K562 (cell line): ENCODE measurements at regions not wholly inside any gene's neighbourhood (a gene's known extent, or its start where the extent isn't known, plus 50 kb on each side); places are given as distances from the start of the nearest gene placed in this dataset.

Experiments
- ATAC-seq: fragments of 200-7000 bp; cut with Tn5 transposase; 3 replicates; pipeline ENCODE4 v1.9.1; 2020; ENCODE audit warnings: moderate library complexity
- BruUV-seq: library from RNA; stranded (reverse); fragments of 400-500 nt; replicated peaks from 2 replicates; lab custom pipeline; 2021; lab: Mats Ljungman, UMichigan
- CTCF ChIA-PET: fragments of 300-600 bp; formaldehyde crosslinking; extraction: SDS; loops from one replicate; lab custom pipeline; 2021; ENCODE audit warnings: low intra/inter-chr PET ratio; lab: Yijun Ruan, JAX
- POLR2A ChIA-PET: fragments of 300-600, 350-650 bp; sonication (Branson Sonifier 250); formaldehyde crosslinking; extraction: SDS; loops from one replicate; lab custom pipeline; 2021; ENCODE audit warnings: antibody characterized with exemption, inconsistent platforms; lab: Yijun Ruan, JAX
- DNase-seq, 4 experiments: peaks; one replicate each; pipeline versions ENCODE4 v3.0.0 to v3.0.0-alpha.2; 2011 to 2018; ENCODE audit warnings: low spot score in 3 of 4, mixed read lengths in 3 of 4; ENCODE audit errors: extremely low read depth in 1 of 4
- FAIRE-seq: peaks from 2 replicates; lab custom pipeline; 2011; peaks lifted over from hg19 to GRCh38; lab: Jason Lieb, UNC
- H2AFZ ChIP-seq: 2 replicates; pipeline ENCODE4 v1.6.0; 2011; ENCODE audit warnings: low read depth, low read length, control low read depth, inconsistent platforms
- H3K27ac ChIP-seq: fragments of 200-600 bp; 3 replicates; pipeline ENCODE4 v1.8.0; 2011; ENCODE audit warnings: low read depth, mild to moderate bottlenecking, control low read depth, inconsistent platforms, low read length, moderate library complexity, mixed read lengths; ENCODE audit errors: extremely low read depth
- H3K27me3 ChIP-seq, 2 experiments: fragments of 300-600 bp in 1 of 2; 2 replicates in 1 of 2; 3 replicates in 1 of 2; pipeline versions ENCODE4 v1.6.0 to v1.8.0; 2011; ENCODE audit warnings: inconsistent platforms in 2 of 2, low read length in 2 of 2, mild to moderate bottlenecking in 1 of 2, mixed read lengths in 1 of 2, moderate library complexity in 1 of 2; ENCODE audit not compliant: control insufficient read depth in 2 of 2, insufficient read depth in 2 of 2
- H3K36me3 ChIP-seq: fragments of 300-600 bp; 3 replicates; pipeline ENCODE4 v1.8.0; 2011; ENCODE audit warnings: mild to moderate bottlenecking, low read length, inconsistent platforms; ENCODE audit not compliant: control insufficient read depth, insufficient read depth
- H3K4me1 ChIP-seq, 2 experiments: fragments of 200-600 bp in 1 of 2; replicated peaks in 1 of 2; 2 replicates in 1 of 2; 3 replicates in 1 of 2; pipeline versions ENCODE4 v1.5.1 to v1.8.0; 2011; ENCODE audit warnings: inconsistent platforms in 2 of 2, low read length in 2 of 2, mild to moderate bottlenecking in 1 of 2, mixed read lengths in 1 of 2, moderate library complexity in 1 of 2; ENCODE audit not compliant: control insufficient read depth in 2 of 2, insufficient read depth in 2 of 2
- H3K4me2 ChIP-seq: 2 replicates; pipeline ENCODE4 v1.6.1; 2011; ENCODE audit warnings: low read length, control low read depth, inconsistent platforms, mixed read lengths; ENCODE audit not compliant: insufficient read depth
- H3K4me3 ChIP-seq: fragments of 200-600 bp; sonication (generic), shearing (Covaris generic); 2 replicates; pipeline ENCODE4 v1.5.1; 2016; ENCODE audit warnings: control low read depth, inconsistent platforms
- H3K79me2 ChIP-seq: fragments of 200-600 bp; 3 replicates; pipeline ENCODE4 v1.8.0; 2011; ENCODE audit warnings: low read length, inconsistent platforms; ENCODE audit not compliant: control insufficient read depth, insufficient read depth
- H3K9ac ChIP-seq, 2 experiments: 2 replicates each; pipeline versions ENCODE4 v1.6.0 to v1.6.1; 2011; ENCODE audit warnings: low read depth in 2 of 2, low read length in 2 of 2, control low read depth in 1 of 2, inconsistent platforms in 1 of 2, mild to moderate bottlenecking in 1 of 2, mixed read lengths in 1 of 2; ENCODE audit not compliant: insufficient read depth in 1 of 2
- H3K9me1 ChIP-seq: one replicate; pipeline ENCODE4 v1.6.0; 2011; ENCODE audit warnings: inconsistent platforms, mild to moderate bottlenecking, low read length, moderate library complexity; ENCODE audit not compliant: control insufficient read depth, insufficient read depth
- H3K9me3 ChIP-seq: replicated peaks from 2 replicates; pipeline ENCODE4 v1.5.1; 2011; ENCODE audit warnings: low read depth, low read length, inconsistent platforms; ENCODE audit not compliant: control insufficient read depth, insufficient read depth
- H4K20me1 ChIP-seq: replicated peaks from 2 replicates; pipeline ENCODE4 v1.6.1; 2011; ENCODE audit warnings: low read length, inconsistent platforms, mixed read lengths; ENCODE audit not compliant: control insufficient read depth, insufficient read depth
- CCNT2 ChIP-seq: IDR thresholded peaks from 2 replicates; pipeline ENCODE4 v1.6.1; 2011; ENCODE audit warnings: borderline replicate concordance, low read depth, mild to moderate bottlenecking, moderate library complexity, mixed read lengths, low read length; ENCODE audit not compliant: insufficient read length; ENCODE audit errors: extremely low read depth
- EWSR1 ChIP-seq: fragments of 450-650 bp; IDR thresholded peaks from 2 replicates; pipeline ENCODE4 v1.6.1; 2018; ENCODE audit warnings: borderline replicate concordance, mild to moderate bottlenecking, low read depth, moderate library complexity; ENCODE audit not compliant: partially characterized antibody
- FOXO4 ChIP-seq: fragments of 450-650 bp; formaldehyde crosslinking; IDR thresholded peaks from 2 replicates; pipeline ENCODE4 v1.4.0; 2020; ENCODE audit warnings: mild to moderate bottlenecking, moderate library complexity
- GATA2 ChIP-seq: sonication (generic); formaldehyde crosslinking; IDR thresholded peaks from 2 replicates; pipeline ENCODE4 v1.4.0; 2020; ENCODE audit warnings: mild to moderate bottlenecking, missing genetic modification reagents
- KAT7 ChIP-seq: sonication (generic); formaldehyde crosslinking; IDR thresholded peaks from 2 replicates; pipeline ENCODE4 v1.8.0; 2022; ENCODE audit warnings: missing genetic modification reagents, mild to moderate bottlenecking, borderline replicate concordance
- MTA3 ChIP-seq: fragments of 450-650 bp; formaldehyde crosslinking; IDR thresholded peaks from 2 replicates; pipeline ENCODE4 v1.6.1; 2017; ENCODE audit warnings: mild to moderate bottlenecking, borderline replicate concordance
- NFIX ChIP-seq: fragments of 250-450 bp; sonication (Bioruptor Pico); IDR thresholded peaks from 2 replicates; pipeline ENCODE4 v1.4.0; 2020; ENCODE audit warnings: low read depth, mild to moderate bottlenecking, moderate library complexity
- POLR2AphosphoS5 ChIP-seq: IDR thresholded peaks from 2 replicates; pipeline ENCODE4 v1.6.1; 2011; ENCODE audit warnings: mild to moderate bottlenecking, low read depth, low read length, moderate library complexity; ENCODE audit not compliant: control insufficient read depth, insufficient read depth
- SRSF7 ChIP-seq: fragments of 200-400 bp; formaldehyde crosslinking; optimal IDR thresholded peaks from 2 replicates; pipeline ENCODE3; 2017; ENCODE audit warnings: mild to moderate bottlenecking, low read depth, low read length
- XRCC5 ChIP-seq: fragments of 200-400 bp; formaldehyde crosslinking; IDR thresholded peaks from 2 replicates; pipeline ENCODE4 v1.6.1; 2017; ENCODE audit warnings: low read depth, mild to moderate bottlenecking, low read length
- ZNF121 ChIP-seq: sonication (generic); formaldehyde crosslinking; conservative IDR thresholded peaks from 2 replicates; pipeline ENCODE4 v1.8.0; 2022; ENCODE audit warnings: missing genetic modification reagents
- ZNF143 ChIP-seq: sonication (generic); formaldehyde crosslinking; IDR thresholded peaks from 2 replicates; pipeline ENCODE4 v1.9.0; 2022; ENCODE audit warnings: mild to moderate bottlenecking, missing genetic modification reagents
- WGBS: fragments of 100-300 bp; shearing (Covaris generic); methylation state at CpG from one replicate; pipeline ENCODE4 v1.1.6; 2016; ENCODE audit warnings: low coverage, mixed read lengths; ENCODE audit not compliant: insufficient coverage; ENCODE audit errors: missing lambda C conversion rate; 5-methylcytosine and 5-hydroxymethylcytosine counted together
- in situ Hi-C: fragments of 300-500 bp; cut with MboI; formaldehyde crosslinking; loops from 4 replicates; pipeline ENCODE4 v1.15.0; 2018; ENCODE audit warnings: inconsistent platforms, mixed read lengths
- intact Hi-C: fragments of 100-400 bp; cut with micrococcal nuclease; formaldehyde crosslinking; loops from 2 replicates; pipeline ENCODE4 v1.14.2; 2022
- TF ChIP-seq, protein P1 (sequence below): IDR thresholded peaks from 2 replicates; pipeline ENCODE4 v1.6.1; 2011; ENCODE audit not compliant: insufficient read length; ENCODE audit errors: extremely low read depth
- TF ChIP-seq, protein P2 (sequence below): fragments of 450-650 bp; formaldehyde crosslinking; IDR thresholded peaks from 2 replicates; pipeline ENCODE4 v1.4.0; 2022; ENCODE audit warnings: mild to moderate bottlenecking, moderate library complexity
- TF ChIP-seq, protein P3 (sequence below): fragments of 150-350 bp; conservative IDR thresholded peaks from 2 replicates; pipeline ENCODE4 v1.6.1; 2014; ENCODE audit warnings: low read length

DNA sequence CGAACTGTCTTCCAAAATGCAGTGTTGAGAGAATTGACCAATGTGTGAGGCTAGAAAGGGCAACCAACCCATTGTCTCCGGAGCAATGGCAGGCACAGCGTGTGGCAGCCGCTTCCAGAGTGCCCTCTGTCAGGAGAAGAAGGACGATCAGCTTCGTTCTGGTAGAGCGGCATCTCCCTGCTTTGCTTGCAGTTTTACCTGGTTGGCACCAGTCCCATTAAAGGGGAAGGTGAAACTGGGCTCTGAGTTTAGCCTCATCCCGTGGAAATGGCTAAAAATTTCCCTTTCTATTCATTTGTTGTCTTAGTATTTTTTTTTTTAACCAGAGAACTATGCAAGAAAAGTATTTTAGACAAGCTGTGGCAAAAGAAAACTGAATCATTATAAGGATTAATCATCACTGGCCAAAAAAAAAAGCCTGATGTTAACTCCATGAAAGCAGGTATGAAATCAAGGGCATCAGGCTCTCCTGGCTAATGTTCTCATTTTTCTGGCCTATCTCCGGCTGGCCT is 81.5 kb upstream of the SLC7A1 start:
- intact Hi-C loops, result no loop called here
- no peak overlapping the region for H2AFZ ChIP-seq
- H3K9me1 ChIP-seq, result no peaks in the 10 kb centered on the region
- CTCF ChIA-PET, result no interaction called here
- H3K79me2 ChIP-seq, result no peaks in the 10 kb centered on the region
- no peaks in the 10 kb centered on the region; the same call in 1 of the 2 replicates for H4K20me1 ChIP-seq
- in situ Hi-C loops, result no loop called here
- no peaks in the 10 kb centered on the region for H3K36me3 ChIP-seq
- no peak overlapping the region for H3K9ac ChIP-seq
- H3K9me3 ChIP-seq, result no peaks in the 10 kb centered on the region
- POLR2A ChIA-PET, result no interaction called here
- H3K27me3 ChIP-seq, result peaks cover 0 to 11% of the 10 kb centered on the region in 2 experiments; a peak in 2 of 5 replicates
- no TSS peak for BruUV-seq
- WGBS, result 0% methylated on average over 9 of the region's 9 CpGs
- ATAC-seq (no peak), FAIRE-seq (no peak), DNase-seq (no peak)
- no peak overlapping the region for H3K4me2 ChIP-seq
- no peak overlapping the region for H3K27ac ChIP-seq
- H3K4me3 ChIP-seq, result no peak overlapping the region
- no peaks in the 10 kb centered on the region for H3K4me1 ChIP-seq
- TF ChIP-seq MTA3 (no peak), KAT7 (no peak), NFIX (CRISPR knock-in tag) (no peak), XRCC5 (no peak), GATA2 (CRISPR knock-in tag) (no peak), ZNF121 (CRISPR knock-in tag) (no peak), EWSR1 (no peak), CCNT2 (no peak), SRSF7 (no peak), POLR2AphosphoS5 (no peak), FOXO4 (CRISPR knock-in tag) (no peak), ZNF143 (CRISPR knock-in tag) (no peak)
- TF ChIP-seq, protein P1, sequence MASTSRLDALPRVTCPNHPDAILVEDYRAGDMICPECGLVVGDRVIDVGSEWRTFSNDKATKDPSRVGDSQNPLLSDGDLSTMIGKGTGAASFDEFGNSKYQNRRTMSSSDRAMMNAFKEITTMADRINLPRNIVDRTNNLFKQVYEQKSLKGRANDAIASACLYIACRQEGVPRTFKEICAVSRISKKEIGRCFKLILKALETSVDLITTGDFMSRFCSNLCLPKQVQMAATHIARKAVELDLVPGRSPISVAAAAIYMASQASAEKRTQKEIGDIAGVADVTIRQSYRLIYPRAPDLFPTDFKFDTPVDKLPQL, result no peak
- TF ChIP-seq, protein P2, sequence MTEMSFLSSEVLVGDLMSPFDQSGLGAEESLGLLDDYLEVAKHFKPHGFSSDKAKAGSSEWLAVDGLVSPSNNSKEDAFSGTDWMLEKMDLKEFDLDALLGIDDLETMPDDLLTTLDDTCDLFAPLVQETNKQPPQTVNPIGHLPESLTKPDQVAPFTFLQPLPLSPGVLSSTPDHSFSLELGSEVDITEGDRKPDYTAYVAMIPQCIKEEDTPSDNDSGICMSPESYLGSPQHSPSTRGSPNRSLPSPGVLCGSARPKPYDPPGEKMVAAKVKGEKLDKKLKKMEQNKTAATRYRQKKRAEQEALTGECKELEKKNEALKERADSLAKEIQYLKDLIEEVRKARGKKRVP, result no peak
- TF ChIP-seq, protein P3, sequence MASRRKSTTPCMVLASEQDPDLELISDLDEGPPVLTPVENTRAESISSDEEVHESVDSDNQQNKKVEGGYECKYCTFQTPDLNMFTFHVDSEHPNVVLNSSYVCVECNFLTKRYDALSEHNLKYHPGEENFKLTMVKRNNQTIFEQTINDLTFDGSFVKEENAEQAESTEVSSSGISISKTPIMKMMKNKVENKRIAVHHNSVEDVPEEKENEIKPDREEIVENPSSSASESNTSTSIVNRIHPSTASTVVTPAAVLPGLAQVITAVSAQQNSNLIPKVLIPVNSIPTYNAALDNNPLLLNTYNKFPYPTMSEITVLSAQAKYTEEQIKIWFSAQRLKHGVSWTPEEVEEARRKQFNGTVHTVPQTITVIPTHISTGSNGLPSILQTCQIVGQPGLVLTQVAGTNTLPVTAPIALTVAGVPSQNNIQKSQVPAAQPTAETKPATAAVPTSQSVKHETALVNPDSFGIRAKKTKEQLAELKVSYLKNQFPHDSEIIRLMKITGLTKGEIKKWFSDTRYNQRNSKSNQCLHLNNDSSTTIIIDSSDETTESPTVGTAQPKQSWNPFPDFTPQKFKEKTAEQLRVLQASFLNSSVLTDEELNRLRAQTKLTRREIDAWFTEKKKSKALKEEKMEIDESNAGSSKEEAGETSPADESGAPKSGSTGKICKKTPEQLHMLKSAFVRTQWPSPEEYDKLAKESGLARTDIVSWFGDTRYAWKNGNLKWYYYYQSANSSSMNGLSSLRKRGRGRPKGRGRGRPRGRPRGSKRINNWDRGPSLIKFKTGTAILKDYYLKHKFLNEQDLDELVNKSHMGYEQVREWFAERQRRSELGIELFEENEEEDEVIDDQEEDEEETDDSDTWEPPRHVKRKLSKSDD, result no peak
